ENCODE measurements at regions not wholly inside any gene's neighbourhood (a gene's known extent, or its start where the extent isn't known, plus 50 kb on each side); places are given as distances from the start of the nearest gene placed in this dataset.
"Not testable (repeated sequence)": the region's sequence is repeated elsewhere in the genome, so short reads cannot be mapped to it uniquely, and the experiment has no call there.

DNA sequence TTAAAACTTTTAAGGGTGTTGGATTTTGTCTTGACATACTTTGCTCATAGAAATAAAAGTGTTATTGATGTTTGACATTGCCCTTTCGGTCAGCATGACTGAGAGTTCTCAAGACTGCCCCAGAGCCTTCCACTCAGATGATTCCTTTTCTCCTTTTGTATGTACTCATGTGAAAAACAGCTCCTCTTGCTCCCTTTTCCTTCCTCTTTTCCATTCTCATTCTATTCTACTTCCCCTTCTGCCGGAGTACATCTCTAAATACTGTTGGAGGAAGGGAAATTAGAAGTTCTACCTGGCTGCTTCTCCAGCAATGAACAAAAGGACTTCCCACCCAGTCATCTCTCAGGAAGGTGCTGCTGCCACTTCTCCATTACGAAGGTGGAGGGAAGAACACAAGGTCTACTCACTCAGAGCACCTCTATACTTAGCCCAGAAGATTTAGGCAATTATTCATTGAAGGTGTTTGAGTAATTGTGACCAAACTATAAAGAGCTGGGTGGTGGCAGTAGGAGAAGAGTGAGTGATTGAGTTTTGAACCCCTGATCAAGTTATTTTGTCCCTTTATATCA is 163.8 kb upstream of the MBNL1 start:
- DNase-seq, result no peak

DNA sequence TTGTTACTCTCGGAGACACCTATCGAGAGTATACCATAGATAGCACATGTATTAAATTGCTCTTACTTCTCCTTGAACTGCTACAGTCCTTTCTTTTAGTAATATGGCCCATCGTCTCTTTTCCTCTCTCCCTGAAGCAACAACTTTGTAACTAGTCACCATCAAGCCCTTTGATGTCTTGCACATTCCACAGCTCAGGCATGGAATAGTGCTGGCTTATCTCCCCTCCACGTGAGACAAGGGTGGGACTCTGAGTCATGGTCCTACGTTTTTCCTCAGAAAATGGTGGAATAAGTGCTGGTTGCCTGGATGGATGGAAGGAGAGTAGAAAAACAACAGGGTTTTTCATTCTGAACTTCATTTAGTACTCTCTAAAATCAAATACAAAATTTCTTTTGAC is 163.3 kb upstream of the MBNL1 start:
- no peak for DNase-seq

DNA sequence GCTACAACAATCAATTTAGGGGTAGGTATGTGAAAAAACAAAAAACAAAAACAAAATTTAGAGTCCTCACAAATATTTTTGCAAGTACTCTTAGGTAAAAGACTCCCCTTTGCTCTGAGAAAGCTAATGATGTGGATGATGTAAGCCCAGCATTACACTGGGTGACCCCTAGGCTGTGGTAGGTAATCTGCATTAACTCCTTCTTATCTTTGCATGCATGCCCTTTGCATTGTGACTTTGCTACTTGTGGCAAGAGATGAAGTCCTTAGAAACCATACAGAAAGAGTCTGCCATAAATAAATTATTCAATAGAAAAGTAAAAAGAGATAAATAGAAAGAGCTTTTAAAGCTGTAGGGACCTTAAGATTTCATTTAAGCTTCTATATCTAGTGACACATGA is 159.7 kb upstream of the MBNL1 start:
- no peak for DNase-seq

DNA sequence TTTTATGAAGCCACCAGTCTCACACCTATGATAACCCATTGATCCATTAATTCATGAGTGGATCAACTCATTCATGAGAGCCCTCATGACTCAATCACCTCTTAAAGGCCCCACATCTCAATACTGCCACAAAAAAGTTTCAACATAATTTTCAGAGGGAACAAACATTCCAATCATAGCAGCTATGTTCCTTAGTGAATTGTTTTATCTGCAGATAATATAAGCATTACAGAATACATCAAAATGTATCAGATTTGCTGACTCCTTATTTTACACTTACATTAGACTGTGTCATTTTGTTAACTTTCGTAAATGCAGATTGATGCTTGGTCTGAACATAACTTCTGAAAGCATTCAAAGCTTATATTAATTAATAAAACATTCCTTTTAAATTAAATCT is 155.3 kb upstream of the MBNL1 start:
- no peak for DNase-seq

DNA sequence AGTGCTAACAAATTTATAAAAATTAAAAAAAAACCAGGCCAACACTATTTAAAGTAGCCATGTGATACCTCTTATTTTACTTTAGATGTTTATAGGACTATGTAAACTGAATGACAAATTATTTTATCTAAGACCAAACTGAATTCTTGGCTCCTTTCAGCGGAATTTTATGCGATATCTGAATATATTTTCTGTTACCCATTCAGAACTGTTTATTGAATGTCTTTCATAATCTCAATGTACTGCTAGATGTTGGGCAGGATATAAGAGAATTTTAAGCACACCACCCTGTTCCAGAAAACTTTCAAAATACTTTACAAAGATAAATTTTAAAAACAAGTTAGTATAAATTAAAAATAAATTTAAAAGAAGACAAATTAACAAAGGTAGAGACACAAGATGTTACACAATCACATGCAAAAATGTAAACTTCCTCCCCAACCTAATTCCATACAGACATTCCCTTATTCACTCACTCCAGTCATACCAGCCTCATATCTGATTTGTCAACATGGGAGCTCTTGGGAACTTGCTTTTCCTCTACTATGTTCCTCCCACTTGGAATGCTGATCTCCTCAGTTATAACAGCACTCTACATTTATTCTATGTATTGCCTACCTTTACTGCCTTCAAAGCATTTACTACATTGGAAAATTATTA is 154.6 kb upstream of the MBNL1 start:
- no peak for DNase-seq

DNA sequence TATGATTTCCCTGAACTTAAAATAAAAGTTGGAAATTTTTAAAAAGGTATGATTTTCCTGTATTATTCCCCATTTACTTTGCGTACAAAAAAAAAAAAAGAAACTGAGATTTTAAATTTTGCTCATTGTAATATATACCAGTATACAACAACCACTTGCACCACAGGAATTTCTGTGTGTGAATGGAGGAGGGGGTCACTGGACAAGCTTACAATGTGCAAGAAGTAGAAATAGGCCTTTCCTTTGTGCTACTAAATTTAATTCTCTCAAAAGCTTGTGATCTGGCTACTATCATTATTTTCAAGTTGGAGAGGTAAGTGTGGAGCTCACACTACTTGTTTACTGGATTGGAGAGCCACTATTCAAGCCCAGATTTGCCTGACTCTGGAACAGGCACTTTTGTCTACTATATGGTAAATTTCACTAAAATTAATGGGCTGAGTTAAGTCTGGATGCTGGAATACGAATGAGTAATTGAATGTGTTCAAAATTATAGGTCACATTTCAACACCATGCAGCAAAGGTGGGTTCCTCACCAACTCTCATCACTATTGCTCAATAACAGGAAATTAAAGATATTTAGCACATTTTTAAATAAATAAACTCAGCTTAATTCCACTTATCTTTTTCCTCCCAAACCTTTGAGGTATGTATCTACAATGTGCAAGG is 148.0 kb upstream of the MBNL1 start:
- no peak for DNase-seq

DNA sequence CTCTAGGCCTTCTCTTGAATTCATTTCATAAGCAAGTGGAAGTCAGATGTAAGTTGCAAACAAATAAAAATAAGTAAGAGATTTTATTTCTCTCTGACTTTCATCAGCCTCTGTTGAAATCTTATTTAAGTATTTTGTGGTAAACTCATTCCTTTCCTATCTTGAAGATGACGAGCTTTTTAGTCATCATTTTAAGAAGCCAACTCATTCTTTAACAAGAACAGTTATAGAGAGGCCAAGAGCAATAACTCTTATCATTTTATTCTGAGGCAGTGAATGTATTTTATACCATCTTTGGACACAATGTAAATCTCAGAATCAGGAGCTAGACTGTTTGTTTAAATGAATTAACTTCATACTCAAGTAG is 147.5 kb upstream of the MBNL1 start:
- DNase-seq, result no peak

DNA sequence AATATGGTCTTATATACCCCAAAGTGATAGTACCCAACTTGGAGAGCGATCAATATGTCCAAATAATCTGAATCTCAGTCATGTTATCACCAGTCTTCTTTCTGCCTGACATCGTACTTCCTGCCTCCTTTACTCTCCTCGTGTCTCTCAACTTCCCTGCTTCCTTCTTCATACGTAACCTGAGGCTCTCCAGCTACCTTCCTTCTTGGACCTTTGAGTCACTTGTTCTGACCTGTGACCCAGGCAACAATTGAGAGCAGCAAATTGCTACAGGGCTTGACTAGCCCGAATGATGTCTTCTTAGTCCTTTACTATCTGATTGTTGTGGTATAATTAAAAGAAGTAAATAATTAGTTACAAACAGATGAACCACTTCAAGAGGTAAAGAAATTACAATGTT is 145.9 kb upstream of the MBNL1 start:
- no peak for DNase-seq

DNA sequence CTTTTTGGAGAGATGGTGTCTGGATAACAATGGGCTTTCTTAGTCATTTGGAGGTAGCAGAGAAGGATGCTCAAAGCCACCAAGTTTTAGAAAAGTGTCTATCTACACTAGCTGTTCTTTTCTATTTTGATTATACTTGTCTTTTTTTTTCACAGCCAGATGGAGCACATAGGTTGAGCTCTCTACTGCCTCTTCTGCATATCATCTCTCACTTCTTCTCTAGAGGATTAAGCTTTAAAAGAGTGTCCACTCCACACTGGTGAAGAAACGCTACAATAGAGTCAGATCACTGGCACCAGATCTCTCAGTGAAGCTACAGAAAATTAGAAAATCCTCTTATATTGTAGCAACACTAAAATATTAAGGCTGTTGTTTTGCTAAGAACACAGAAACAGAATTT is 145.3 kb upstream of the MBNL1 start:
- no peak for DNase-seq

DNA sequence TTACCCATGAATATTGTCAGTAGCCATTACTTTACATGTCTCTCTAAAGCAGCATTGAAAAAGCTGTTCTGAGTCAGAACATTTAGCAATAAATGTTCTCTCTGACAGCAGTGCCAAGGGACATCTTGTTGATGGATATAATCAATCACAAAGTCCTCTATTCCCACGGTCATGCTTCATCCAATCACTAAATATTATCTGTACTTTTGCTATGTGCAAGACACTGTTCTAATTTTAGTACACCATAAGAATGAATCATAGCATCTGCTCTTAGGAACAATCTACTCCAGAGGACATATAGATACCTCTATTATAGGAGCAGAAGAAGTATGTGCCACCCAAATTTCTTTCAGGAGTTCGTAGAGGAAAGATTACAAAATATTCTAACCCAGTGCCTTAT is 142.5 kb upstream of the MBNL1 start:
- no peak for DNase-seq

DNA sequence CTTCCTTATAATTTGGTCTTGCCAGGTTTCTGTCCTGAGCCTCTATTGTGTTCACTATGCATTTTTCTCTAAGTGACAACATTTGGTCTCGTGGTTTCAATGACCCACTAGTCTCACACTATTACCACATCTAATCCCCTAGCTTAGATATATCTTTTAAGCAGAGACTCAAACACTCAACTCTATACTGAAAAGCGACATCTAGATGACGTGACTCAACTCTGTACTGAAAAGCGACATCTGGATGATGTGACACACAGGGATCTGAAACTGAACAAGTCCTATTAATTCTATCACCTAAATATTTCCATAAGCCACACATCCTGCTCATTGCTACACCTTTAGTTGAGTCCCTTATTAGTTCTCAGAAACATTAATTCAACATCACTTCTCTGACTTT is 141.7 kb upstream of the MBNL1 start:
- DNase-seq, result no peak

DNA sequence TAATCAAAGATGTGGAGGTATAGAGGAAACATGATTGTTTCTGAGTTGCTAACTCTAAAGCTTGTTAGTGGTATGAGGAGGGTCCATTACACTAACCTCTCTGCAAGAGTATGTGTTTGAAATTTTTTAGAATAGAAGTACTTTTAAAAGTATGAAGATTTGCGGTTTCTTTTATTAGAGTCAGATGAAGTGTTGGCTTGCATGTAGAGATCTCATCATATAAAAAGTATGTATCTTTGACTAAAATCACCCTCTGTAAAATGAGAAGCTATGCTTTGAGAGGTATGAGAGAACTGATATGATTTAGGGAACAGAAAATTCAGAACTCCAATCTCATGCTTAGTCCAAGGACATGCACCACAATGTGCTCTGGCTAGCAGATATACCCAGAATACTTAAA is 140.4 kb upstream of the MBNL1 start:
- no peak for DNase-seq

DNA sequence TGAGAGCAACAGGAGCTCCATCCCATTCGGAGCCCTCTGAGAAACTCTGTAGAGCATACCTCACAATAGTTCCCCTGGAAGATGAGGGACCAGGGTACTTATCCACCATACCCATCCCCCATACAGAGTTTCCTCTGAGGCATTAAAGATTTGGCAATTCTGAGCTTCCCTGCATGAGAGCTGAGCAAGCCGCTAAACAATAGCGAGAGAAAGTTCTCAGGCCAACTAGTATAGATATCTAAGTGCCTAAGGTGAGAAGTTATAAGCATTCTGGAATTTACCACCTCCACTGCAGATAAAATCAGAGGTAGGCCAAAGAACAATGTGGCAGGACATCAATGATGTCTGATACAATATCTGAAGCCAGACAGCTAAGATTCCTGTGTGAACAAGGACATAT is 129.1 kb upstream of the MBNL1 start:
- DNase-seq, result no peak

DNA sequence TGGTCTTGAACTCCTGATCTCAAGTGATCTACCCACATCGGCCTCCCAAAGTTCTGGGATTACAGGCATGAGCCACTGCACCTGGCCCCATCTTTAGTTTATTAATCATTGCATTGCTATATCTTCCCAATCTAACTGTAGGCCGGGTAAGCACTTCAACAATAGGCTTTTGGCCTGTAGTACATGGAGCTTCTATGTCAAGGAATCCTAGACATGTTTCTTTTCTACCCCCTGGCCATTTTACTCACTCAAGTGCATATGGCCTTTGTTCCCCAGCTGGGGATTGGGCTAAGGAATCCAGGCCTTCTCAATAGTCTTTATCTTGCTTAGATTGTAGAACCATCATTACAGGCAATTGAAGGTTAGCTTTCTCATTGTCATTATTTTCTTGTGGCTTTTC is 122.3 kb upstream of the MBNL1 start:
- no peak for DNase-seq

DNA sequence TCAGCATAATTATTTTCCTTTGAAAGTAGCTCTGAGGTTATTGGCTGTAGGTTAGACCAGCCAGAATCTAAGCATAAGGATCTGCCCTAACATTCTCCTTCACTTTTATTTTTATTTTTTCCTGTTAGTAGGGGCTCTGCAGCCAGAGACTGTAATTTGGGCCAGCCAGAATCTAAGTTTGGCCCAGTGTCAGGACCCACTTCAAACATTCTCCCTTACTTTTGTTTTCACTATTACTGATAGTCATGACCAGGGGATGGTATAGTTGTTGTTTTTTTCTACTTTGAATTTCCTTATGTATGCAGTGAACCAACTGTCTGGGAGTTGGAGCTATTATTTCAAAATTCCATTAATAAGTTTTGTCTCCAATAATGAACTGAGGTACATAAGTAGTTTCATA is 121.0 kb upstream of the MBNL1 start:
- no peak for DNase-seq

DNA sequence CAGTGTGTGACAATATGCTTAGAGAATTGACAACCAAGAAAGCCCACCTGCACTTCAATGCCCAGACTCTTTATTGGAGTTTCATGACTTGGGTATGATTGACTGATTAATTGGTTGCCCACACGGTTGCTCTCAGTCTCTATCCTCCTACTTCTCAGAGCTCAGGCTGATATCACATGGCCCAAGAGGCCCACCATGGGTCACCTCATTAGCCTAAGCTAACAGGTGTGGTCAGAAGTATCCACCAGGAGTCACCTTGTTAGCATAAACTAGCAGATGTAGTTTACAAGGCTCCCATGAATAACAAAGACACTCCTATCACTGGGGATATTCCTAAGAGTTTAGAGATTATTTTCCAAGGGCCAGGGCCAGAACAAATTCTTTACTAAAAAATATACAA is 120.2 kb upstream of the MBNL1 start:
- DNase-seq, result no peak

DNA sequence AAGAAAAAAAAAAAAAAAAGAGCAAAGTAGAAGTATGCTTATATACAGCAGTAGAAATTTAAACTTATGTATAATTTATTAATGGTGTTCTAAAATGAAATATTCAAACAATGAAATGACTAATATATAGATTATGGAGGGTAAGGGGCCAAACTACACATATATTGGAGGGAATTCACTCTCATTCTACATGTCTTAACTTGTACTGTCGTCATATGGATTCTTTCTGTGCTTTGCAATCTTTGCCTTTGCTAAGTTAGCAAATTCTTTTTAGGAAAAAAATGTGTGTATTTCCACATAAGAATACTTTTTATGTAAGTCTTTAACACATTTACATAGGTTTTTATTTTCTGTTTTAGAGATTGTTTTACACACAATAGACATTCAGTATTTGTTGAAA is 118.9 kb upstream of the MBNL1 start:
- no peak for DNase-seq

DNA sequence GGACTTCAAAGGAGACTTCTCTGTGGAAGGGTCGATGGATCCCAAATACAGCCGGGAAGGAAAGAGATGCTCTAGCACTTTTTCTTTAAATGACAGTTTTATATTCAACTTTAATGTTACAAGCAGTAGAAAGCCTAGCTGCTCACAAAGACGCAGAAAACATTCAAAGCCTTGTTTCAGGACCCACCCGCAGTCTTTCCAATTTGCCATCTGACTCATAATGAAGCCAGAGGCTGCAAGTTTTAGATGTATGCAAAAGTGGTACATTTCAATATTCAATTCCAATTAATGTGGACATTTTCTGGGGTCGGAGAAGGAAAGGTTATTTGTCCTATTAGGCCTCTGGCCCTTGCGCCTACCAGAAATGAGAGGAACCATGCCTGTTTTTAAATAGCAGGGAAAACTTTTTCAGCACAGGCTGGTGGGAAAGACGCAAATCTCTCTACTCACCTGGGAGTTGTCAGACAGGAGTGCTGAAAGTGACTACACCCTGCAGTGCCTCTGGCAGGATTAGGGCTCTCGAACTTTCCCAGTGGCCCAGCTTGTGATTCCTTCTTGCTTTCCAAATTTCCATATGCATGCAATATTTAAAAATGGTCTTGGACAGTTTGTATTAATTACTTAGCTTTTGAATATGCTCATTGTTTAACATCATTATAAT is 117.4 kb upstream of the MBNL1 start:
- DNase-seq, result no peak

DNA sequence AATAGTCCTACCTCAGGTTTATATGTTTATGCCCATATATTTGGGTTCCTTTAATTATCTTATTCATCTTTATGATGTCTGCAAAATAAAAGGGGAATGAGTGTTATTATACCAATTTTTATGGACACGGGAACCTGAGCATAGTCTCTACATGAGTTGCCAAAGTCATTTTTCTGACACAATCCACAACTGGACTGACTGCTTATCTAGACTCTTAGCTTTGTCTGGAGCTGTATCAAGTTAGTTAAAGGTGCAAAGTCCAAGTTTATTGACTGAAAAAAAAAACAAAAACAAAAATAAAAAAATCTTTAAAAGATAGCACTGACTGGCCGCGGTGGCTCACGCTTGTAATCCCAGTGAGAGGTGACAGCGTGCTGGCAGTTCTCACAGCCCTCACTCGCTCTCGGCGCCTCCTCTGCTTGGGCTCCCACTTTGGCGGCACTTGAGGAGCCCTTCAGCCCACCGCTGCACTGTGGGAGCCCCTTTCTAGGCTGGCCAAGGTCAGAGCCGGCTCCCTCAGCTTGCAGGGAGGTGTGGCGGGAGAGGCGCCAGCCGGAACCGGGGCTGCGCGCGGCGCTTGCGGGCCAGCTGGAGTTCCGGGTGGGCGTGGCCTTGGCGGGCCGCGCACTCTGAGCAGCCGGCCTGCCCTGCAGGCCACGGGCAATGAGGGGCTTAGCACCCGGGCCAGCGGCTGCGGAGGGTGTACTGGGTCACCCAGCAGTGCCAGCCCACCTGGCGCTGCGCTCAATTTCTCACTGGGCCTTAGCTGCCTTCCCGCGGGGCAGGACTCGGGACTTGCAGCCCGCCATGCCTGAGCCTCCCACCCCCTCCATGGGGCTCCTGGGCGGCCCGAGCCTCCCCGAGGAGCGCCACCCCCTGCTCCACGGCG is 116.6 kb upstream of the MBNL1 start:
- DNase-seq, result not testable (repeated sequence)

DNA sequence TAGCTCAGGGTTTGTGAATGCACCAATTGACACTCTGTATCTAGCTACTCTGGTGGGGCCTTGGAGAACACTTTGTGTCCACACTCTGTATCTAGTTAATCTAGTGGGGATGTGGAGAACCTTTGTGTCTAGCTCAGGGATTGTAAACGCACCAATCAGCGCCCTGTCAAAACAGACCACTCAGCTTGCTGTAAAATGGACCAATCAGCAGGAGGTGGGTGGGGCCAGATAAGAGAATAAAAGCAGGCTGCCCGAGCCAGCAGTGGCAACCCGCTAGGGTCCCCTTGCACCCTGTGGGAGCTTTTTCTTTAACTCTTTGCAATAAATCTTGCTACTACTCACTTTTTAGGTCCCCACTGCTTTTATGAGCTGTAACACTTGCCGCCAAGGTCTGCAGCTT is 115.6 kb upstream of the MBNL1 start:
- not testable (repeated sequence) for DNase-seq

DNA sequence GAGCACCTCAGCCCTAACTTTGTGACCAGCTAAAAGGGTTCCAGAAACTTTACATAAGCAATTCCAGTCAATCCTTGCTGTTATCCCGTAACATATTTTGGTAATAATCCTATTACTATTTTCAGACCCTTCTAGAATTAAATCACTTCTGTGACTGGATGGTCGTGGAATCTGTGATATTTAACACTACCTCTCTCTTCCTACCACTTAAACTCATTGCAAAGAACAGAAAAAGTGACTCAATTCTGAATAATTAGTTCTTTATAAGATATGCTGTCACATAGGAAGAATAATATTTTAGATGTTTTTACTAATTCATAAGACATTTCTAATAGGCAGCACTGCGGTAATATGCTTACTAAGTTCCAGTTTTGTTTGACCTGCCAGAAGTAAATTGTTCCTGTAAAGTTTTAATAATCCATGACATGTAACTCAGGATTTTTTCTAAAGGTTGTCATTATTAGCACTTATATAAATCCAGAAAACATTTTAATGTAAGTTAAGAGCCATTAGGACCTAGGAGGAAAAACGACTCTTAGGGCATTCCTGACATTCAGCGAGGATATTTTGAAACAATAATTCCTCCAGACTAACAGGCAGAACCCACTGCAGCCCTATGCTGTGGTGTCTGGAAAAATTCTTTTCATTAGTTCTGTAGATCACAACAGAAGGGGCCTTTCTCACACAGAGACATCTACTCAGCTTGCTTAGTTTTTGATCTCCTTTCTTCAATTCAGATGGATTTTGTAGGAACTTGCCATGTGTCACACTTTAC is 113.3 kb upstream of the MBNL1 start:
- DNase-seq, result no peak

DNA sequence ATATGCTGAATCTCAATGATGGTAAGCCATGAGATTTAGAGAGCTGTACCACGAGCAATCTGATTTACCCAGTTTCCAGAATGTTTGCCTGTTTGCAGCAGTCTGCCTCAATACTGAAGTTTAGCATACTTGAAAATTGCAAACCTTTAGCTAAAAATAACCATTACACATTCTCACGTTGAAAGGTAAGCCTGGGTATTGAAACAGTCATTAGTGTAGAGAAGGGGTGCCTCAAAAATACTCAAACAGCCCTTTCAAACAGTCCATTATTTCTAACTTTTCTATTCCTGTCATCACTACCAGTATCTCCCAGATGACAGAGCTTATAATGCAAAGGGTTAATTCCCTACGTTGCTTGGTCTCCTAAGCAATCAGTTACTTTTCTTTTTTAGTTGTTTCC is 111.8 kb upstream of the MBNL1 start:
- DNase-seq, result no peak

DNA sequence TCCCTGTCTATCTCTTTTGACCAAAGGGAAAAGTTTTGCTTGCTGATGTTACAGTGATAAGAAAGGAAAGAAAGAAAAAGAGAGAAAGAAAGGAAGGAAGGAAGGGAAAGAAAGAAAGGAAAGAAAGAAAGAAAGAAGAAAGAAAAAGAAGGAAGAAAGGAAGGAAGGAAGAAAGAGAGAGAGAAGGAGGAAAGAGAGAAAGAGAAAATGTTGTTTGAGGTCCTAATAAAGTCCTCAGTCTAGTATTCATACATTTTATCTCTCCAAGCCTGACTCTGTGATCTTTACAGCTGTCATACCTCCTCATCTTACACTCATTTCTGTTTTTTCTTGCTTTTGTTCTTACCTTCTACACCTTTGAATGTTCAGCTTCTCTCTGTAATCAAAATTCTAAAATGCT is 111.4 kb upstream of the MBNL1 start:
- DNase-seq, result no peak

Measured in NCI-H1694 treated with DMSO at 0.1 percent for 48 hours (cell line).